ENCODE measurements at regions not wholly inside any gene's neighbourhood (a gene's known extent, or its start where the extent isn't known, plus 50 kb on each side); places are given as distances from the start of the nearest gene placed in this dataset.

DNA sequence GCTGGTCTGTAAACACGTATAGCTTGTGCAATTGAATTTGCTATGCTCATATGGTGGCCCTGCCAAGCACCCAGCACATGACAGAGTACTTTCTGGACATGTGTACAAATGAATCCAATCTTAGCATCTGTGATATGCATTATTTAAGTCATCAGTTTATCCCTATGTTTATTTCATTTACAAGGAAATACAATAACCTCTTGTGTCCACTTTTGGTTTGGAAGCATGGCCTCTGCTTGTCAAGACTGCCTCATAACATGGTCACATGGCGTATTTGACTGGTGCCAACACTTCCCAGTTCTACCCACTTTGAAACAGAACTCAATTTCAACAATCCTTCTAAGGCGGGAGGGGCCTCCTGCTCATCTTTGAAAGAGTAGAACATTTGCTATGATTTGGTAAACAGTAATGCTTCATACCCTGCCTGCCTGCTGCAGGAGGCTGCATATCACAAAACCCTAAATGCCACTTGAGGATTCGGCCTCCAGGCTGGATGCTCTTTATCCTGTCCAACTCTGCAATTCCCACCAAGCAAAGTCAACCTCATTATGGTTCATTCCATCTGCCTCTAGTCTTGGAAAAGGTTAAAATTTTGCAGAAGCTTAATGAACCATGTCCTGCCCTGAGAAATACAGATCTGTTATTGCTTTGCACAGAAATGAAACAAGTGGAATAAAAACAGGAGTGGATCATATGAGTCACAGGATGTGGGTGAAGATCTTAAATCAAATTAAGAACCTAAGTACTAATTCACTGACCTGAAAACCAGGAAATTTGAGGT, 151.3 kb downstream of the CYSLTR2 start:
- no peak overlapping the region for H3K27ac ChIP-seq
- TF ChIP-seq, protein P1, sequence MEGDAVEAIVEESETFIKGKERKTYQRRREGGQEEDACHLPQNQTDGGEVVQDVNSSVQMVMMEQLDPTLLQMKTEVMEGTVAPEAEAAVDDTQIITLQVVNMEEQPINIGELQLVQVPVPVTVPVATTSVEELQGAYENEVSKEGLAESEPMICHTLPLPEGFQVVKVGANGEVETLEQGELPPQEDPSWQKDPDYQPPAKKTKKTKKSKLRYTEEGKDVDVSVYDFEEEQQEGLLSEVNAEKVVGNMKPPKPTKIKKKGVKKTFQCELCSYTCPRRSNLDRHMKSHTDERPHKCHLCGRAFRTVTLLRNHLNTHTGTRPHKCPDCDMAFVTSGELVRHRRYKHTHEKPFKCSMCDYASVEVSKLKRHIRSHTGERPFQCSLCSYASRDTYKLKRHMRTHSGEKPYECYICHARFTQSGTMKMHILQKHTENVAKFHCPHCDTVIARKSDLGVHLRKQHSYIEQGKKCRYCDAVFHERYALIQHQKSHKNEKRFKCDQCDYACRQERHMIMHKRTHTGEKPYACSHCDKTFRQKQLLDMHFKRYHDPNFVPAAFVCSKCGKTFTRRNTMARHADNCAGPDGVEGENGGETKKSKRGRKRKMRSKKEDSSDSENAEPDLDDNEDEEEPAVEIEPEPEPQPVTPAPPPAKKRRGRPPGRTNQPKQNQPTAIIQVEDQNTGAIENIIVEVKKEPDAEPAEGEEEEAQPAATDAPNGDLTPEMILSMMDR (IDR thresholded peaks at IDR 0.05) = no peak
- peaks cover 0 to 5% (median 0%) of the 10 kb centered on the region in 11 donors for H3K9me3 ChIP-seq
- intact Hi-C loops (cut with DNase I) = no loop called here
- WGBS, 2 donors = 88 to 89% methylated on average over 4 of the region's 4 CpGs
- DNase-seq (no peak), ATAC-seq (no peak)
- H3K4me1 ChIP-seq = peaks cover 0 to 18% (median 0%) of the 10 kb centered on the region in 9 donors
- H3K27me3 ChIP-seq = no peaks in the 10 kb centered on the region
- no peaks in the 10 kb centered on the region for H3K36me3 ChIP-seq
- no peak overlapping the region for H3K4me3 ChIP-seq

DNA sequence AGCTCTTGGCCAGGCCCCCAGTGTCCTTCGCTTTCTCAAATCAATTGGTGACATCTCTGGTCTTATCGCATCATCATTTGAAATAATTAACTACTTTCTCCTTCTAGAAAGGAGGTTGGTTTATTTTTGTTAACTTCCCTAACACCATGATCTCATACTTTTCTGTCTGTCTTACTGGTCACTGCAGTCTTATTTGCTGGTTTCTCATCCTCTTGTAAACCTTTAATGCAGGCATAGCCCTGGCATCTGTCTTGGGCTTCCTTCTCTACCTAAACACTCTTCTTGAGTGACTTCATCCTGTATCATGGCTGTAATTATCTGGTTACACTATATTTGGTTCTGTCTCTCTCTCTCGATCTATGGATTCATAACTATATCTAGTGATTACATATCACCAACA, 152.8 kb downstream of the CYSLTR2 start:
- Histone ChIP-seq H3K27ac (no peak overlapping the region), H3K27me3 (no peaks in the 10 kb centered on the region), H3K4me1 (peaks cover 0 to 18% (median 0%) of the 10 kb centered on the region in 9 donors), H3K36me3 (no peaks in the 10 kb centered on the region), H3K9me3 (peaks cover 0 to 5% (median 0%) of the 10 kb centered on the region in 11 donors), H3K4me3 (no peak overlapping the region)
- TF ChIP-seq, protein P1 (IDR thresholded peaks at IDR 0.05) = no peak
- WGBS, 2 donors = 93% methylated on average over 3 of the region's 3 CpGs
- DNase-seq (no peak), ATAC-seq (no peak)
- intact Hi-C loops (cut with DNase I) = no loop called here

DNA sequence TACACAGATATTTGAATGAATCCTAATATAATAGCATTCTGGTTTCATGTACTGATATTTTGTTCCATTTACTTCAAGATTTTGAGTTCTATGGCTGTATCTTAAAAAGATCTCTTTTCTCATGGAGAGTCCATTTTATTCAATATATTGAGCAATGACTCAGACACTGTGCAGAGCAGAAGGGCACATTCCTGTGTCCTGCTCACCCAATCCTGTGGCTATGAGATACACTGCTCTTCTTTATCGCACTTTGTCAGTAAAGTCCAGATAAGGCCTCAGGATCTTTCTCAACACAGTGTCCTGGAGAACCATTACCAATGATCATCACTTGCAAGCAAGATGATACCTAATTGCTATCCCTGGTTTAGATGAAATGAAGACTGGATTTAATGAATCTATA, 155.0 kb downstream of the CYSLTR2 start:
- WGBS, 2 donors = 72 to 74% methylated on average over 1 of the region's 1 CpG
- Histone ChIP-seq H3K4me1 (peaks cover 0 to 18% (median 0%) of the 10 kb centered on the region in 9 donors), H3K9me3 (peaks cover 0 to 2% (median 0%) of the 10 kb centered on the region in 11 donors), H3K27me3 (no peaks in the 10 kb centered on the region), H3K36me3 (no peaks in the 10 kb centered on the region), H3K4me3 (no peak overlapping the region), H3K27ac (no peak overlapping the region)
- ATAC-seq (no peak), DNase-seq (no peak)
- TF ChIP-seq, protein P1 (IDR thresholded peaks at IDR 0.05) = no peak
- intact Hi-C loops (cut with DNase I) = no loop called here

DNA sequence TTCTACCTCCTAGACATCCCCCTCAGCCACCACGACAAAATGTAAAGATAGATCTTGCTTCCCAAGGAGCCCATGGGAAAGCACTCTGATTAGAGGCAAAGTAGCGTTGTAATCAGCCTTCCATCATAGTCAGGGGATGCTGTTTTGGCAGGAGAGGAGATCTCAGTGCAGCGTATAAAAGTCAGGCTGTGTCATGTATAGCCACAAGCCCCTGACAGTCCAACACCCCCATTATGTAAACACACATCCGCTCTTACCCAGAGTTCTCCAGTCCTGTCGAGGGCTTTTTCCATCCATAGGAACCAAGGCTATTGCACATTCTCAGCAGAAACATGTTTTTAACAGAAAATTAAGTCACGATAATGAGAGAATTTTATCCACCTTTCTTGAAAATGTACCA, 156.3 kb downstream of the CYSLTR2 start:
- TF ChIP-seq, protein P1 (IDR thresholded peaks at IDR 0.05) = no peak
- Histone ChIP-seq H3K36me3 (no peaks in the 10 kb centered on the region), H3K27ac (no peak overlapping the region), H3K4me3 (no peak overlapping the region), H3K9me3 (no peaks in the 10 kb centered on the region), H3K4me1 (peaks cover 0 to 15% (median 0%) of the 10 kb centered on the region in 9 donors), H3K27me3 (no peaks in the 10 kb centered on the region)
- DNase-seq (no peak), ATAC-seq (no peak)
- WGBS, 2 donors = 71 to 81% methylated on average over 6 of the region's 6 CpGs
- intact Hi-C loops (cut with DNase I) = no loop called here
